HEK293 (cell line): ENCODE measurements at regions not wholly inside any gene's neighbourhood (a gene's known extent, or its start where the extent isn't known, plus 50 kb on each side); places are given as distances from the start of the nearest gene placed in this dataset.

Experiments
- ZBTB10 ChIP-seq: fragments of 450-650 bp; formaldehyde crosslinking; IDR thresholded peaks from 2 replicates; pipeline ENCODE4 v1.5.1; 2016; ENCODE audit warnings: missing biosample characterization, missing genetic modification characterization
- ZNF513 ChIP-seq: fragments of 450-650 bp; IDR thresholded peaks from 2 replicates; pipeline ENCODE4 v1.5.1; 2018; ENCODE audit warnings: missing biosample characterization, missing genetic modification characterization
- ZNF560 ChIP-seq: fragments of 450-650 bp; formaldehyde crosslinking; IDR thresholded peaks from 2 replicates; pipeline ENCODE4 v1.5.1; 2017; ENCODE audit warnings: missing biosample characterization, missing genetic modification characterization, borderline replicate concordance

GRCh38 chr1:88457197-88457596, 226.9 kb upstream of the PKN2 start:
- TF ChIP-seq ZNF513 (tag by site-specific recombination), result no peak
- no peak for TF ChIP-seq ZBTB10
- no peak for TF ChIP-seq ZNF560 (tag by site-specific recombination)
